ENCODE measurements at regions not wholly inside any gene's neighbourhood (a gene's known extent, or its start where the extent isn't known, plus 50 kb on each side); places are given as distances from the start of the nearest gene placed in this dataset.

GRCh38 chrX:87425618-87426017 is 92.0 kb upstream of the KLHL4 start:
- TF ChIP-seq, protein P1, sequence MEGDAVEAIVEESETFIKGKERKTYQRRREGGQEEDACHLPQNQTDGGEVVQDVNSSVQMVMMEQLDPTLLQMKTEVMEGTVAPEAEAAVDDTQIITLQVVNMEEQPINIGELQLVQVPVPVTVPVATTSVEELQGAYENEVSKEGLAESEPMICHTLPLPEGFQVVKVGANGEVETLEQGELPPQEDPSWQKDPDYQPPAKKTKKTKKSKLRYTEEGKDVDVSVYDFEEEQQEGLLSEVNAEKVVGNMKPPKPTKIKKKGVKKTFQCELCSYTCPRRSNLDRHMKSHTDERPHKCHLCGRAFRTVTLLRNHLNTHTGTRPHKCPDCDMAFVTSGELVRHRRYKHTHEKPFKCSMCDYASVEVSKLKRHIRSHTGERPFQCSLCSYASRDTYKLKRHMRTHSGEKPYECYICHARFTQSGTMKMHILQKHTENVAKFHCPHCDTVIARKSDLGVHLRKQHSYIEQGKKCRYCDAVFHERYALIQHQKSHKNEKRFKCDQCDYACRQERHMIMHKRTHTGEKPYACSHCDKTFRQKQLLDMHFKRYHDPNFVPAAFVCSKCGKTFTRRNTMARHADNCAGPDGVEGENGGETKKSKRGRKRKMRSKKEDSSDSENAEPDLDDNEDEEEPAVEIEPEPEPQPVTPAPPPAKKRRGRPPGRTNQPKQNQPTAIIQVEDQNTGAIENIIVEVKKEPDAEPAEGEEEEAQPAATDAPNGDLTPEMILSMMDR (IDR thresholded peaks at IDR 0.05; ENCODE audit: poor library complexity): no peak
- no peak for TF ChIP-seq EZH2 (IDR thresholded peaks at IDR 0.05; ENCODE audit: borderline replicate concordance)

All from hepatocyte (in vitro differentiated cells).